ENCODE measurements at regions not wholly inside any gene's neighbourhood (a gene's known extent, or its start where the extent isn't known, plus 50 kb on each side); places are given as distances from the start of the nearest gene placed in this dataset.

- no peaks in the 10 kb centered on the region for H3K9me2 ChIP-seq (replicated peaks; ENCODE audit: control insufficient read depth, low read length)
- H3K36me3 ChIP-seq (ENCODE audit: control insufficient read depth, low read length) = no peaks in the 10 kb centered on the region
- H3K27ac ChIP-seq (ENCODE audit: low read depth, low read length) = no peak overlapping the region
- no peak for TF ChIP-seq CTCF (IDR thresholded peaks at IDR 0.05; ENCODE audit: low read depth, low read length, poor library complexity, severe bottlenecking)
- no peak for TF ChIP-seq EZH2phosphoT487 (IDR thresholded peaks at IDR 0.05; ENCODE audit: borderline replicate concordance, low read length)
- H3K9me3 ChIP-seq (ENCODE audit: control insufficient read depth, insufficient read depth, low read length) = no peaks in the 10 kb centered on the region
- H3F3A ChIP-seq (ENCODE audit: control insufficient read depth, insufficient read depth) = no peaks in the 10 kb centered on the region
- no peak overlapping the region for H3K4me3 ChIP-seq (ENCODE audit: low read length)
- H3K79me2 ChIP-seq (ENCODE audit: control insufficient read depth, low read length) = no peaks in the 10 kb centered on the region
- H3K4me2 ChIP-seq (ENCODE audit: low read length) = no peak overlapping the region
- H3K27me3 ChIP-seq (ENCODE audit: control insufficient read depth, low read length) = 0 out of 2 replicates have a peak, but pooled peaks cover 2% of the 10 kb centered on the region
- no peaks in the 10 kb centered on the region for H3K4me1 ChIP-seq (ENCODE audit: control insufficient read depth, low read length)
- no peaks in the 10 kb centered on the region for H4K20me1 ChIP-seq (ENCODE audit: control insufficient read depth, insufficient read depth, low read depth, low read length)
Observed at GRCh38 chr6:14969126-14969525, 276.7 kb upstream of the JARID2 start.

DNA sequence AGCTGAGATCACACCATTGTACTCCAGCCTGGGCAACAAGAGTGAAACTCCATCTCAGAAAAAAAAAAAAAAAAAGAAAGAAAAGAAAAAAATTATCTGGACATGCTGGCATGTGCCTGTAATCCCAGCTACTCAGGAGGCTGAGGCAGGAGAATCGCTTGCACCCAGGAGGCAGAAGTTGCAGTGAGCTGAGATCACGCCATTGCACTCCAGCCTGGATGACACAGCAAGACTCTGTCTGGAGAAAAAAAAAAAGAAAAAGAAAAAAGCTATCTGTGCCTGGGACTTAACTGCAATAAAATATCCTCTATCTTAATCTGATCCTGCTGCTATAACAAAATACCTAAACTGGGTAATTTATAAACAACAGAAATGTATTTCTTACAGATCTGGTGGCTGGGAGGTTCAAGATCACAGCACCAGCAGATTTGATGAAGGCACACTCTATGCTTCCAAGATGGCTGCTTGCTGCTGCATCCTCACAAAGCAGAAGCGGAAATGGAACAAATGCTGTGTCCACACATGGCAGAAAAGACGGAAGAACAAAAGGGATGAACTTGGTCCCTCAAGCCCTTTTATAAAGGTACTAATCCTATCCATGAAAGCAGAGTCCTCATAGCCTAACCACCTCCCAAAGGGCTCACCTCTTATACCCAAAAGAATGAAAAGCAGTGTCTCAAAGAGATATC, 273.3 kb upstream of the JARID2 start:
- H3K4me1 ChIP-seq (ENCODE audit: control insufficient read depth, low read length) = peaks cover 5% of the 10 kb centered on the region
- H4K20me1 ChIP-seq (ENCODE audit: control insufficient read depth, insufficient read depth, low read depth, low read length) = no peaks in the 10 kb centered on the region
- H3K4me3 ChIP-seq (ENCODE audit: low read length) = no peak overlapping the region
- no peaks in the 10 kb centered on the region for H3F3A ChIP-seq (ENCODE audit: control insufficient read depth, insufficient read depth)
- no peaks in the 10 kb centered on the region for H3K36me3 ChIP-seq (ENCODE audit: control insufficient read depth, low read length)
- H3K27me3 ChIP-seq (ENCODE audit: control insufficient read depth, low read length) = no peaks in the 10 kb centered on the region
- TF ChIP-seq CTCF (IDR thresholded peaks at IDR 0.05; ENCODE audit: low read depth, low read length, poor library complexity, severe bottlenecking) (no peak), EZH2phosphoT487 (IDR thresholded peaks at IDR 0.05; ENCODE audit: borderline replicate concordance, low read length) (no peak)
- no peak overlapping the region for H3K4me2 ChIP-seq (ENCODE audit: low read length)
- no peak overlapping the region for H3K27ac ChIP-seq (ENCODE audit: low read depth, low read length)
- no peaks in the 10 kb centered on the region for H3K79me2 ChIP-seq (ENCODE audit: control insufficient read depth, low read length)
- H3K9me3 ChIP-seq (ENCODE audit: control insufficient read depth, insufficient read depth, low read length) = no peaks in the 10 kb centered on the region
- H3K9me2 ChIP-seq (replicated peaks; ENCODE audit: control insufficient read depth, low read length) = no peaks in the 10 kb centered on the region

DNA sequence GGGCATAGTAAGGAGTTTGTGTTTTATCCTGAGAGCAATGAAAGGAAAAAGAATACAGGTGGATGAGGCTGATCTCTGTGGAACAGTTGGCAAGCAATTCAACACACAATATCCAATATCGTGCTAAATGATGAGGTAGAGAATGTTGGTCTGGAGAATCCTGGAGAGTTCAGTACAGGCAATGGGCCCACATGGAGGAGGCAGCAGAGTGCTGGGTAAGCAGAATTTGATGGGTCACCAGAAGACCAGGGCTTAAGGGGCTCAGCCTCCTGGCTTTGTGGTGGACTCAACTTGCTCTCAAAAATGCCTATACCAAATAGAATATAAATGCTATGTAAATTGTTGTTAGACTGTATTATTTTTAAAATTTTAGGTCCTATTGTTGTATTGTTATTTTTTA, 271.5 kb upstream of the JARID2 start:
- Histone ChIP-seq H3K27ac (ENCODE audit: low read depth, low read length) (no peak overlapping the region), H3K79me2 (ENCODE audit: control insufficient read depth, low read length) (no peaks in the 10 kb centered on the region), H3K9me2 (replicated peaks; ENCODE audit: control insufficient read depth, low read length) (no peaks in the 10 kb centered on the region), H3K4me3 (ENCODE audit: low read length) (no peak overlapping the region), H4K20me1 (ENCODE audit: control insufficient read depth, insufficient read depth, low read depth, low read length) (no peaks in the 10 kb centered on the region), H3K4me2 (ENCODE audit: low read length) (no peak overlapping the region), H3K9me3 (ENCODE audit: control insufficient read depth, insufficient read depth, low read length) (no peaks in the 10 kb centered on the region), H3K27me3 (ENCODE audit: control insufficient read depth, low read length) (no peaks in the 10 kb centered on the region), H3F3A (ENCODE audit: control insufficient read depth, insufficient read depth) (no peaks in the 10 kb centered on the region), H3K36me3 (ENCODE audit: control insufficient read depth, low read length) (no peaks in the 10 kb centered on the region), H3K4me1 (ENCODE audit: control insufficient read depth, low read length) (peaks cover 5% of the 10 kb centered on the region)
- TF ChIP-seq CTCF (IDR thresholded peaks at IDR 0.05; ENCODE audit: low read depth, low read length, poor library complexity, severe bottlenecking) = no peak
